ENCODE measurements at regions not wholly inside any gene's neighbourhood (a gene's known extent, or its start where the extent isn't known, plus 50 kb on each side); places are given as distances from the start of the nearest gene placed in this dataset.

GRCh38 chr5:4042311-4042710 is 446.7 kb downstream of the IRX1 start:
- no peak for TF ChIP-seq SIN3A (IDR thresholded peaks at IDR 0.05; ENCODE audit: borderline replicate concordance, insufficient read depth, low read length)
- no peak for TF ChIP-seq POLR2AphosphoS5 (IDR thresholded peaks at IDR 0.05; ENCODE audit: low read depth, low read length)

- TF ChIP-seq, protein P1, sequence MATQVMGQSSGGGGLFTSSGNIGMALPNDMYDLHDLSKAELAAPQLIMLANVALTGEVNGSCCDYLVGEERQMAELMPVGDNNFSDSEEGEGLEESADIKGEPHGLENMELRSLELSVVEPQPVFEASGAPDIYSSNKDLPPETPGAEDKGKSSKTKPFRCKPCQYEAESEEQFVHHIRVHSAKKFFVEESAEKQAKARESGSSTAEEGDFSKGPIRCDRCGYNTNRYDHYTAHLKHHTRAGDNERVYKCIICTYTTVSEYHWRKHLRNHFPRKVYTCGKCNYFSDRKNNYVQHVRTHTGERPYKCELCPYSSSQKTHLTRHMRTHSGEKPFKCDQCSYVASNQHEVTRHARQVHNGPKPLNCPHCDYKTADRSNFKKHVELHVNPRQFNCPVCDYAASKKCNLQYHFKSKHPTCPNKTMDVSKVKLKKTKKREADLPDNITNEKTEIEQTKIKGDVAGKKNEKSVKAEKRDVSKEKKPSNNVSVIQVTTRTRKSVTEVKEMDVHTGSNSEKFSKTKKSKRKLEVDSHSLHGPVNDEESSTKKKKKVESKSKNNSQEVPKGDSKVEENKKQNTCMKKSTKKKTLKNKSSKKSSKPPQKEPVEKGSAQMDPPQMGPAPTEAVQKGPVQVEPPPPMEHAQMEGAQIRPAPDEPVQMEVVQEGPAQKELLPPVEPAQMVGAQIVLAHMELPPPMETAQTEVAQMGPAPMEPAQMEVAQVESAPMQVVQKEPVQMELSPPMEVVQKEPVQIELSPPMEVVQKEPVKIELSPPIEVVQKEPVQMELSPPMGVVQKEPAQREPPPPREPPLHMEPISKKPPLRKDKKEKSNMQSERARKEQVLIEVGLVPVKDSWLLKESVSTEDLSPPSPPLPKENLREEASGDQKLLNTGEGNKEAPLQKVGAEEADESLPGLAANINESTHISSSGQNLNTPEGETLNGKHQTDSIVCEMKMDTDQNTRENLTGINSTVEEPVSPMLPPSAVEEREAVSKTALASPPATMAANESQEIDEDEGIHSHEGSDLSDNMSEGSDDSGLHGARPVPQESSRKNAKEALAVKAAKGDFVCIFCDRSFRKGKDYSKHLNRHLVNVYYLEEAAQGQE (IDR thresholded peaks at IDR 0.05; ENCODE audit: insufficient read depth in 1 of 2, low read depth in 2 of 2, low read length in 2 of 2): no peak
- no peak for TF ChIP-seq POLR2AphosphoS5 (IDR thresholded peaks at IDR 0.05; ENCODE audit: low read depth, low read length)
- no peak for TF ChIP-seq FOXP2 (optimal IDR thresholded peaks at IDR 0.05; ENCODE audit: borderline replicate concordance, extremely low read depth, extremely low read length, insufficient read depth)
- TF ChIP-seq TAF1 (IDR thresholded peaks at IDR 0.05; ENCODE audit: borderline replicate concordance, insufficient read depth, low read length): no peak
- no peak for TF ChIP-seq SIN3A (IDR thresholded peaks at IDR 0.05; ENCODE audit: borderline replicate concordance, insufficient read depth, low read length)
Measured at GRCh38 chr5:4043135-4043534, 447.5 kb downstream of the IRX1 start.

DNA sequence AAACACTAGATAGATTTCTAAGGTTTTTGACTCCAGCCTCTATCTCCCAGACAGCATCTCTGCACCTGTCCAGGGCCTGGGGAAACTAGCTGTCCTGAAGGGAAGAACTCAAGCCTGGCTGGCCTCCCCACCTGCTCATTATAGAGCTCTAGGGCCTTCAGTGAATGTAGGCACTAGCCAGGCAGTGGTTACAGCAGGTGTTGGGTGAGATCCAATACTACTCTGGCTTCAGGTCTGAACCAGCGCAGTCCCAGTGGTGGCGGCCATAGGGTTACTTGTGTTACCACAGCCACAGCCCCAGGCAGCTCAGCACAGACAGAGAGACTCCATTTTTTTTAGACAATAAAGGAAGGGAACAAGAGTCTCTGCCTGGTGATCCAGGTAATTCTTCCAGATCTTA is 449.2 kb downstream of the IRX1 start:
- TF ChIP-seq POLR2AphosphoS5 (IDR thresholded peaks at IDR 0.05; ENCODE audit: low read depth, low read length): no peak
- TF ChIP-seq, protein P1 (IDR thresholded peaks at IDR 0.05; ENCODE audit: insufficient read depth in 1 of 2, low read depth in 2 of 2, low read length in 2 of 2): no peak
- no peak for TF ChIP-seq TAF1 (IDR thresholded peaks at IDR 0.05; ENCODE audit: borderline replicate concordance, insufficient read depth, low read length)
- no peak for TF ChIP-seq FOXP2 (optimal IDR thresholded peaks at IDR 0.05; ENCODE audit: borderline replicate concordance, extremely low read depth, extremely low read length, insufficient read depth)
- no peak for TF ChIP-seq SIN3A (IDR thresholded peaks at IDR 0.05; ENCODE audit: borderline replicate concordance, insufficient read depth, low read length)

GRCh38 chr5:4048398-4048797 is 452.8 kb downstream of the IRX1 start:
- TF ChIP-seq FOXP2 (optimal IDR thresholded peaks at IDR 0.05; ENCODE audit: borderline replicate concordance, extremely low read depth, extremely low read length, insufficient read depth) (no peak), TAF1 (IDR thresholded peaks at IDR 0.05; ENCODE audit: borderline replicate concordance, insufficient read depth, low read length) (no peak), POLR2AphosphoS5 (IDR thresholded peaks at IDR 0.05; ENCODE audit: low read depth, low read length) (no peak), SIN3A (IDR thresholded peaks at IDR 0.05; ENCODE audit: borderline replicate concordance, insufficient read depth, low read length) (no peak)
- TF ChIP-seq, protein P1 (IDR thresholded peaks at IDR 0.05; ENCODE audit: insufficient read depth in 1 of 2, low read depth in 2 of 2, low read length in 2 of 2): no peak

- no peak for TF ChIP-seq FOXP2 (optimal IDR thresholded peaks at IDR 0.05; ENCODE audit: borderline replicate concordance, extremely low read depth, extremely low read length, insufficient read depth)
- TF ChIP-seq POLR2AphosphoS5 (IDR thresholded peaks at IDR 0.05; ENCODE audit: low read depth, low read length): no peak
- no peak for TF ChIP-seq TAF1 (IDR thresholded peaks at IDR 0.05; ENCODE audit: borderline replicate concordance, insufficient read depth, low read length)
- no peak for TF ChIP-seq SIN3A (IDR thresholded peaks at IDR 0.05; ENCODE audit: borderline replicate concordance, insufficient read depth, low read length)
- TF ChIP-seq, protein P1 (IDR thresholded peaks at IDR 0.05; ENCODE audit: insufficient read depth in 1 of 2, low read depth in 2 of 2, low read length in 2 of 2): no peak
Measured at GRCh38 chr5:4050203-4050602, 454.6 kb downstream of the IRX1 start.

All from PFSK-1 (cell line).